Renal pelvis (tissue), 1 donor: ENCODE measurements at regions not wholly inside any gene's neighbourhood (a gene's known extent, or its start where the extent isn't known, plus 50 kb on each side); places are given as distances from the start of the nearest gene placed in this dataset.

ENCODE experiments used
- DNase-seq: peaks from one replicate; pipeline ENCODE4 v3.0.0-alpha.2; 2013

DNA sequence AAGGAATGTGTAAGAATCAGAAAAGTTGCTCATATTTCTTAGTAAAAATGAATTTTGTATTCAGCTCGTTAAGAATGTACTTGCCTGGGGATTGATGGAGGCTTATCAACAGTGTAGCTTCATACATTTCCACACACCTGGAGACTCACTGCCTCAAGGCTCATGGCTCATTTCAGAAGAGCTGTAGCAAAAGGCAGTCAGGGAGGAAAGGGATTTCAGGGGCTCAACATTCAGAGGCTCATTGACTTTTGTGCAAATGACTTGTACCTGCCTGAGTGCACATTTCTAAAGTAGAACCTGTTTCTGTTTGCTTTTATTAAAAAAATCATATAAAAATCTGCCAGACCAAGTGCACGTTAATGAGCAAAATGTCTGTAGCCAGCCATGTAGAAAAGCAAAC lies 304.4 kb downstream of the KCNS3 start:
- peak; percentile 26 for DNase-seq

DNA sequence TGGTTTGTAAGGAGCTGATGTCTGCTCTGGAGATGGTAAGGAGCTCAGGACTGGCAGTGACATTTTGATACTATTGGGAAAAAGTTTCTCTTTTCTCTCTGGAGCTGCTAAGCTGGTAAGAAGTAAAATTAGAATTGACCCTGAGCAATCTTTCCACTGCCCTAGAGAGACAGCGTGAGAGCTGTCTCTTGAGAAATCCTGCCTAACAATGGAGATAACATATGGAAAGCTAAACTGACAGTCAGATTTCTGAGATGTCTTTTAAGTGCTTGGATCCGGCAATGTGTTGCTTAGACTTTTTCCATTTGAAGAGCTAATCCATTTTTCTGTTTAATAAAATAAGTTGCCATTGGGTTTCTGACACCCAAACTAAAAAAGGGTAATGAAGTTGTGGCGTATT lies 302.4 kb downstream of the KCNS3 start:
- DNase-seq, result no peak

DNA sequence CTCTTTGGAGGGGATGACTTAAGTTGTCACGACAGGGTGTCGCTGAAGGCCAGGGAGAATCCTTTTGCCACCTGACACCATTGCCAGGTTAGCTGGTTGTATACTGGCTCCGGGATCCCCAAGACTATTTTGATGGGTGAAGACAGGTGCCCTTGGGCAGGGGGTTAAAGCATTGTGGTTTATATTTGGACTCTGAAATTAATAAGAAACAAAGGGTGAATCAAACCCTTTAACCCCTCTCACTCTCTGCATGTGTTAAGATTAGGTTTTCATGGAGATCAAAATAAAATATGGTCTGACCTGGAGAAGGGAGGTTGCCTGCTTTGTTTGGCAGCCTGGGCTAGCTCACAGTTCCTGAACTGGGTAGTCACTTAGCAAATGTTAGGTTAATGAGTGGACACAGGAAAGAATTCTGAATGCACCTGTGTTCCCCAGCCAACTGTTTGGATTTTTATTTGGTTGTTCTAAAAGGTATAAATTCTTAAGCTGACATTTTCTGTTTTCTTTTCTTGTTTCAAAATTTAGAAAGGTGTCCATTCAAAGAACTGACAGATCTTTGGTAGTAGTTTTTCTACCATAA lies 301.7 kb downstream of the KCNS3 start:
- DNase-seq, result no peak

DNA sequence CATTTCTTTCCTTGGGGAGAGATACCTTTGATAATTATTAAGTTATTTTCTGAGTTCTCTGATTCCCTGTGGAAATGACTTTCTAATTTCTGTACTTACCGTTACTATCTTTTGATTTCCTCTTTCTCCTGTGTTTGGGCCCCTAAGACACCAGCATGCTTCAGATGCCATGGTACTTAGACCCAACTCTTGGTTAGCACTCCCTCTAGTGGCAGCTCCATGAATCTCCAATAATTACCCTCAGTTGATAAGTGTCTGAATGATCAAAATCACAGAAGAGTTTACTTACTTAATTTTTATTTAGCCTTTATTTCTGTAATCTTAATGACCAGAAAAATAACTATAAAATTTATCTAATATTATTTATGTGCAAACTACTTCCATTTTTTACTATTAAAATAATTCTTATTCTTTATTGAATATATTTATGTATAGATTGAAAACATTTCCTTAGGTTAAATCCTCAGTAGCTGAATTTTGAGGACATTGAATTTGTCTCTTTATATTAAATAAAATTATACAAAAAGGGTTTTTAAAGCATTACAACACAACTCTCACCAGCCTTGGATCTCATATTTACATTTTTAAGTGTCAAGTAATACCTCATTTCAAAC lies 300.4 kb downstream of the KCNS3 start:
- DNase-seq, result no peak

DNA sequence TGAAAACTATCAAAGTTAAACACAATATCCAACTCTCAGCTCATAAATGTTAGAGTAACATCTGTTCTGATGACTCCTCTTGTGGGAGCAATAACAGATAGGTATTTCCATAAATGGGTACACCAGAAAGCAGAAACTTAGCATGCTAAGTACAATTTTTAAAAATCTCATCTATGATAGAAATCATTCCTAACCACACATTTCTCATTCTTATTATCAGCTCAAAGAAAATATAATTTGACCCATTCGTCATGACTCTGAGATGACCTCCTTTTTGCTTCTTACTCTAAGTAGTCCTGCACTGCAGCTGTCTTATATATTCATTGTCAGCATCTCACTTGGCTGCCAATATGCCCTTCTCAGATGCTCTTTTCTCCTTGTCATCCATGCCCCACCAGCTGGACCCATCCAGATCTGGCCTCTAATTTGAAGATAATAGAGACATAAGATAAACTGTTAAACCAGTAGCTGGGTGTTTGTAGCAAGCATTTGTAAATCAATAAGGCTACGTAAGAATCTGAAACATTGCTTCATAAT lies 298.3 kb downstream of the KCNS3 start:
- no peak for DNase-seq

DNA sequence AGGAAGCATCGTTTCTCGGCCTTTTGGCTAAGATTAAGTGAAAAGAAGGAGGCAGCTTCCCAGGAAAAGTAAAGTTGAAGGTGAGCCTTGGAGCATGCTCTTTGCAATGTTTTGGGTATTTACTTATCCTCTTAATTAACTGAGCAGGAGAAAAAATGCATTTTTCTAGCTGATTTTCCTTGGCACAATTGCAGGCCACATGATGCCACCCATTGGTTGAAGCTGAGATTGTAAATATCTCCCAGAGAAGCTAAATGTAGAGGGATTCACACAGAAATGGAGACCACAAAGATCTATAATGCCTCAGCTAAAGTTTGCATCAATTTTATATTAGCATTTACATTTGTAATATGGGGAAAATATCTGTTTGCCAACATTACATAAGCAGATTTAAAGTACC lies 294.1 kb downstream of the KCNS3 start:
- no peak for DNase-seq

DNA sequence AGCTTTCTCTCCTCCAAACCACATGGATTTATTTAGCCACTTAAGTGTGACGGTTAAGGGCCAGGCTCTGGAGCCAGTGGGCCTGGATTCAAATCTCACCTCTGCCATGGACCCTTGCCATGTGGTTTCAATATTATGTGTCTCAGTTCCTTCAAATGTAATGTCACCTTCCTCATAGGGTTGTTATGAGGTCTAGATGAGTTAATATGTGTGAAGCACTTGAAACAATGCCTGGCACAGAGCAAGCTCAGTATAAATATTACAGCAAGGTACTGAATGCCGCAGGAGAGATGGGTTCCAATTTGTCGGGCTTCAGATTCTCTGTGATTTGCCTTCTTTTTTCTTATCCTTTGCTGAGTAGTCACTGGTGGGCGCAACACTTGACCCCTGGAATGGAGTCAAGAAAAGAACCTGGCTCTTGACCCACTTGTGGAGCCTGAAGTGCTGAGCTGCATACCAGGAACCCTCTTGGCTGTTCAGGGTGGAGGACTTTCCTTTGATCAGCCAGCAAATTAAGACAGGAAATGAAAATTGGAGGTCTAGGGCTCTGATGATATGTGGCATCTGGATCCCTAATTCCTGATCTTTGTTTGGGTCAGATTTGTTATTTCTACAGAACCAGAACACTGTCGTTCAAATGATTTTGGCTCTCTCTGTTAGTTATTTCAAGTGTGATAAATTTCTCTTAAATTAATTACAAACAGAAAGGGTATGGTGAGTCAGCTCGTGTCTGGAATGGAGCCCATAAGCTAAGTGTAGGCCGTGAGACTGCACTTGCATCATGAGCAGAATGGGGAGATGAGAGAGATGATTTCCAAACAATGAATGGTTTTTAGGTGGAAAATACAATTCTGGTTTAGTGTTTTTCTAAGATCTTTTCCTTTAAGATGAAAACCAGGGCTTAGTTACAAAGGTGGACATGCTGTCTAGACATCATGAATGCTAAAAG lies 293.0 kb downstream of the KCNS3 start:
- DNase-seq, result no peak

DNA sequence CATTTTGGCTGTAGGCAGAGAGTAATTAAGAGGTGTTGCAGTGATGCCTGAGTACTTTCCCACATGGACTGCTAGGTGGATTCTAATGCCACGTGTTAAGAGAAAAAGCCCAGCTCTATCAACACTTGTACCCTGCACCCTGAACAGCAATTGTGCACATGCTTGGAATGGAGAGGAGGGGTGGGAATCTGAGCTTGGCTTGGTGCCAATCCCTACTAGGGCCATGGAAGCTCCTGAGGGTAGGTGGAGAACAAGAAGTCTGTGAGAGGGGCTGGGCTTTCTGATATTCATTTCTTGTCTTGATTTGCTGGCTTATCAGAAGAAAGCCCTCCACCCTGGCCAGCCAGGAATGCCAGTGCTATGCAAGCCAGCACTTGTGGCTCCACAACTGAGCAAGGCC lies 292.2 kb downstream of the KCNS3 start:
- DNase-seq, result no peak

DNA sequence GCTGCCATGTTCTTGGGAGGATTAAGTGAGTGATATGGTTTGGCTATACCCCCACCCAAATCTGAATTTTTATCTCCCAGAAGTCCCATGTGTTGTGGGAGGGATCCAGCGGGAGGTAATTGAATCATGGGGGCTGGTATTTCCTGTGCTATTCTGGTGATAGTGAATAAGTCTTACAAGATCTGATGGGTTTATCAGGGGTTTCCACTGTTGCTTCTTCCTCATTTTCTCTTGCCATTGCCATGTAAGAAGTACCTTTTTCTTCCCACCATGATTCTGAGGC lies 291.4 kb downstream of the KCNS3 start:
- no peak for DNase-seq

DNA sequence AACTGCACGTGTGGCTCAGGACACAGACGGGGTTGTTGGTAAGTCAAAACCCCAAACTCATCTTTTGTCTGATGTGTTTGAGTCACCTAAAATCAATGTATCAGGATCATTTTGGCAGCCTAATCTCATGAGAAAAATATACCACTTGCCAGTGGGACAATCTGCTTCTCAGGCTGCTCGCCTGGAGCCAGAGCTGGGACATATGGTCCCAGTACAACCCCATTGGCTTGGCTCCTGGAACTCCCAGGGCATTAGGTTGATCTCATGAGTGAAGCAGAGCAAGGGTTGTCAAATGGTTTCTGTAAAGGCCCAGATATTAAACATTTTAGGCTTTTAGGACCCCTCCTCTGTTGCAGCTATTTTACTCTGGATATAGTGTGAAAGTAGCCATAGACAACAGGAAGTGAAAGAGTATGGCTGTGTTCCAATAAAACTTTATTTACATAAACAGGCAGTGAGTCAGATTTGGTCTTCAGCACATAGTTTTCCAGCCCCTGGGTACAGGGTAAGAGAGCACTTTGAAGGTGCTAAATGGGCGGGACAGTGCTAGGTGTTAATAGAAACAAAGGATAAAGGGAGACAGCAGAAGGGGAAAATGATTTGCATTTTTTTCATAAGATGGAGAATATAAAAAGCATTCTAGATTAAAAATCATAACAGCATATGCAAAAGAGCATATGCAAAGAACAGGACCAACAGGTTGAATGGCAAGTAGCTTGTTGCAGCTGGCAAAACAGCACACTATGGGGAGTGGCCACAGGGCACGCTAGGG lies 290.8 kb downstream of the KCNS3 start:
- no peak for DNase-seq

DNA sequence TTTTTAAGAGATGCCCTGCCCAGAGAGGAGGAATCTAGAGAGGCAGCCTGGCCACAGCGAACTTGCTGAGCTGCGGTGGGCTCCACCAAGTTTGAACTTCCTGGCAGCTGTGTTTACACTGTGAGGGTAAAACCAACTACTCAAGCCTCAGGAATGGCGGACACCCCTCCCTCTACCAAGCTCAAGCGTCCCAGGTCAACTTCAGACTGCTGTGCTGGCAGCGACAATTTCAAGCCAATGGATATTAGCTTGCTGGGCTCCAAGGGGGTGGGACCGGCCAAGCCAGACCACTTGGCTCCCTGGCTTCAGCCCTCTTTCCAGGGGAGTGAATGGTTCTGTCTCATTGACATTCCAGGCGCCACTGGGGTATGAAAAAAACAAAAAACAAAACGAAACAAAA lies 289.4 kb downstream of the KCNS3 start:
- no peak for DNase-seq

DNA sequence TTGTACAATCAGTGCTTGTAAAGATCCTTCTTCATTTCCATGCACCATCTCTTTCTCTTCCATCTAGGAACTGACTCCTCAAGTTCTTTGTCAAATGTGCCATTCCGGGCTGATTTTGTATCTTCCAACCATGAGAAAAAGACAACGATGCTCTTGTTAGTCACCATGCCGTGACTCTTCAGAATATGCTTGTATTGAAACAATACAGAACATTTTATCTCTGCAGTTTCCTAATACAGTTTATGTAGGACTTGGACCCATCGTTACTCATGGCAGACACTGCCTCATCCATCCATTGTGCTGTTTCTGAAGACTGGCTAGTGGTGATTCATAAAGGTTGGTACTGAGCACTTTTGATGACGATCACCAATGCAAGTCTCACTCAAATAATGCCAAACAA lies 283.2 kb downstream of the KCNS3 start:
- no peak for DNase-seq

DNA sequence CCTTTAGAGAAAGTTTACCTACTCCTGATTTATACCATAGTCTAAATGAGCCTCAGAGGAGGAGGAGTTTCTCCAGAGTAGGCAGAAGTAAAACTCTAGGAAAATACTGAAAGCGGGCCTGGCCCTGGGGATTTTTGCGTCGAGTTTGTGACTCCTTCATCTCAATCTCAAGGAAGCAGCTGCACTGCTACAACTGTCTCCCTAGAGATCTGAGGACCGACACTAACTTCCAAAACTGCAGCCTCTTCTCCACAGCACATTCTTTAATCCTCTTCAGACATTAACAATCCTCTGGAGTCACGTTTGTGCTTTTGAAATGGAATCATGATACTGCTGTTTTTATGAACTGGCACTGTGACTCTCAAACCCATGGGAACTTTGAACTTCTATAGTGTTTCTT lies 281.4 kb downstream of the KCNS3 start:
- no peak for DNase-seq

DNA sequence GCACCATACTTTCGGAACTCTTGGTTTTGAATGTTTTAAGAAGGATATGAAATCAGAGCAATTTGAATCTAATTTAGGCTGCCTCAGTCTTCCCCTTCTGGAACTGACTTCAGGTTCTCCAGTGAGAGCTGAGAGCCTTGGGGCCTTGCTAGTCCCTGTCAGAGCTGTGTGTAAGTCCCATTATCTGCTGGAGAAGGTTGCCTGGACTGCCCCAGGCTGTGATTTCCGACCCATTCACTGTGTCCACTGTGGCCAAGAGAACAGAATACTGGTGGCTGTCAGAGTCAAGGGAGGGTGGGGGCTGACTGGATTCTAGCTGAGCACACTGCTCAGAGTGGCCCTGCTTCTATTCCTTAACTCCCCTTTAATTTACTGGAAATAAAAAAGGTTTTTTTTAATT lies 278.0 kb downstream of the KCNS3 start:
- no peak for DNase-seq

DNA sequence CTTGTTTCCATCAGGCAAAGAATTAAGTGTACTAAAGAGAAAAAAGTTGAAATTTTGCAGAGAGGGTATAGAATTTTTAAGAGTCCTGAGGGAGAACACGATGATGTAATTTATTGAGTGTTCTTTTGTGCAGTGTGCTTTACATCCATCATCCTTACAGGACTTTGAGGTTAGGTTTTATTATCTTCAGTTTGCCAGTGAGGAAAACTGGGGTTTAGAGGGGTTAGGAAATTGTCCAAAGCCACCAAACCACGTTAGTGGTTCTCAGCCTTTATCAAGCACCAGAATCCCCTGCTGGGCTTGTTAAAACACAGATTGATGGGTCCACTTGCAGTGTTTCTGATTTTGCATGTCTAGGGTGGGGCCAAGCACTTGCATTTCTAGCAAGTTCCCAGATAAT lies 277.5 kb downstream of the KCNS3 start:
- no peak for DNase-seq

DNA sequence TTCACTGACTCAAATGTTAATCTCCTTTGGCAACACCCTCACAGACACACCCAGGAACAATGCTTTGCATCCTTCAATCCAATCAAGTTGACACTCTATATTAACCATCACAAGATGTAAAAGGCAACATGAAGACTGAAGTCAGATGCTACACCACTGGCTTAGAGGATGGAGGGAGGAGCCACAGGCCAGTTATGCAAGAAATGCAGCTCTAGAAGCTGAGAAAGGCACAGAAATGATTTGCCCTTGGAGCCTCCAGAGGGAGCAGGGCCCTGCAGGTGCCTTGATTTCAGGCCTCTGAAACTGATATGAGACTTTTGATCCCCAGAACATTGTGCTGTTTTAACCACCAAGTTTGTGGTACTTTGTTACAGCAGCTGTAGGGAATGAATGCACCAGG lies 276.3 kb downstream of the KCNS3 start:
- no peak for DNase-seq

DNA sequence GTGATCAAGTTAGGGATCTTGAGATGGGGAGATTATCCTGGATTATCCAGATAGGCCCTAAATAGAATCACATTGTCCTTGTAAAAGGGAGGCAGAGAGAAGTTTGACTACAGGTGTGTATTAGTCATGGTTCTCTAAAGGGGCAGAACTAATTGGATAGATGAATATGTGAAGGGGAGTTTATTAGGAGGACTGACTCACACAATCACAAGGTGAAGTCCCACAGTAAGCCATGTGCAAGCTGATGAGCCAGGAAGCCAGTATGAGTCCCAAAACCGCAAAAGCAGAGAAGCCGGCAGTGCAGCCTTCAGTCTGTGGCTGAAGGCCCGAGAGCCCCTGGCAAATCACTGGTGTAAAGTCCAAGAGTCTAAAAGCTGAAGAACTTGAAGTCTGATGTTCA lies 275.8 kb downstream of the KCNS3 start:
- DNase-seq, result no peak

DNA sequence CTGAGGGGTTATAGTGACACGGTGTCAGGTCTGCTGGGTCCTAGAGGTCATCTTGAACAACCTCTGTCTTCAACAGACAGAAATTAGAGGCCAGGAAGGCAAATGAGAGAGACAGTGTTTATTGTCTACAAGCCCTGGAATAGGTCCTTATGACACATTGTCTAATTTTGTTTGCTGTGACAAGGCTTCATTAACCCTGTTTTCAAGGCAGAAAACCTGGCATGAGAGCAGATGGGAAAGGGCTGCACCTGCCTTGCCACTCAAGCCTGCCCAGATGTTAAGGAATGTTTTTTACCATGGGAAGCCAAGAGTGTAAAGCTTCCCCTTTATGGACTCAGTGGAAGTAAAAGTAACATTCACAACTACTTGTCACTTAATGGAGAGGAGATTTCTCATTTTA lies 275.3 kb downstream of the KCNS3 start:
- no peak for DNase-seq

DNA sequence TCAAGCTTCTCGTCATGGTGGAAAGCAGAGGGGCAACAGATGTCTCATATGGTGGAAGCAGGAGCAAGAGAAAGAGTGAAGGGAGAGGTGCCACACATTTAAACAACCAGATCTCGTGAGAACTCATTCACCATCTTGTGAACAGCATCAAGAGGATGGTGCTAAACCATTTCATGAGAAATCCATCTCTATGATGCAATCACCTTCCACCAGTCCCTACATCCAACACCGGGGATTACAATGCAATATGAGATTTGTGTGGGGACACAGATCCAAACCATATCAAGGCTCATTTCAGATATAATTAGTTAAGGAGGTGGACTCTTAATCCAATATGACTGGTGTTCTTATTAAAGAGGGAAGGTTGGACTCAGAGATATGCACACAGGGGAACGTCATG lies 272.8 kb downstream of the KCNS3 start:
- DNase-seq, result no peak

DNA sequence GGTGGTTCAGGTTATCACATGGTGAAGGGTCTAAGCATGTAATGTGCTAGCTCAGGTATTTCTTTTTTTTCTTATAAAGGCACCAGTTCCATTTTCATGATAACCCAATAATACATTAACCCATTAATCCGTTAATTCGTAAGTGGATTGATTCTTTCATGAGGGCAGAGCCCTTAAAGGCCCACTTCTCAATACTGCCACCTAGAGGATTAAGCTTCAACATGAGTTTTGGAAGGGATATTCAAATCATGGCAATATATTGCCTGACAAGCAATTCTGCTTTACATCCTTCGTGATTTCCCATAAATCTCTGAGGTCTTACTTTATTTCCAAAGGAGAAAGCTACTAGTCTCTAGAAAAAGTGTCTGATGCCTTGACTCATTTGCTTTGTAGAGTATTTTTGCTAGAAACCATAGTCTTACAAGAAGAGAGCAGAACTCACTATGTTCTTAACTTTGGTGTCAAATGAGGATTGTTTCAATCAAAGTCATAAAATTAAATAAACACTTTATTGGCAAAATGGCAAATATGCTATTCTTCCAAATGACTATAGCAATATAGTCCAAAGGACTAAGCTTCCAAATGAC lies 271.3 kb downstream of the KCNS3 start:
- peak; percentile 16 for DNase-seq

DNA sequence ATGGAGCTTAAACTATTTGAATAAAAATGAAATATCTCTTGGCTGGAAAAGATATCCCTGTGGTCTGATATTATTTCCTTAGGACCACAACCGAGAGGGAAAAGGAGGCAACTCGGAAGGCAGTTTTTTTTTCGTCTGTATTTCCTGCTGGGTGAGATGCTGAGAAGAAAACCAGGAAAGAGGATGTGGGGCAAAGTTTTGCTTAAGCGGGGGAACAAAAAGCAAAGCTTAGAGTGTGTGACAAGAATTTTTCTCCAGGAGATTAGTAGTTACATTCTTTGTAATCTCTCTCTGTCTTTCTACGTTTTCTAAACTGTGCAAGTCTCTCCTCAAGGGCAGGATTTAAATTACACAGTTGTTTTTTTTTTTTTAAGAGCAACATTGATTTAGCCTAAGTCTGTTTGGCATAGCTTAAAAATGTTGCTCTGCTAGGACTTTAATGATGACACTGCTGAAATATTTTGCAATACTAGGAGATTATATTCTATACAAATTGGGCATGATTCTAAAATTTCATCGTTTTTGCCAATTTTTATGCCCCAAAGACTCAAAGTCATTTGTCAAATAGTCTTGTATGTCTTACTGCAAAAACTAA lies 258.5 kb downstream of the KCNS3 start:
- DNase-seq, result no peak

DNA sequence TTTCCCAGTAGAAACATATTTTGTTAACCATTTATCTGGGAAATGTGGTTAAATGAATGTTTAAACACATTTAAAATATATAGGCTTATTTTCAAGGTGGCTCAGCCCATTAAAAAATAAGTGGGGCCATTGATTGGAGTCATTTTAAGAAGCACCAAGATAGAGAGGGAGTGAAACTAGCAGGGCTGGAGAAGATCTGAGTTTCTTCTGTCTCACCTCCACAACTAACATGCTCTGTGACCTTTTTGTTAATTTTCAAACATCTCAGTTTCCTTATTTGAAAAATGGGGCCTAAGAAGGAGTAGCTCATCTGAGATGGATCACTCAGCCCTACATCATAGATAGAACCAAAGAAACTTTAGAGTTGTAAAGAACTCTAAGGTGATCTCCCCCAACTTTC lies 254.8 kb downstream of the KCNS3 start:
- no peak for DNase-seq
